ENCODE measurements at regions not wholly inside any gene's neighbourhood (a gene's known extent, or its start where the extent isn't known, plus 50 kb on each side); places are given as distances from the start of the nearest gene placed in this dataset.
"Not testable (repeated sequence)": the region's sequence is repeated elsewhere in the genome, so short reads cannot be mapped to it uniquely, and the experiment has no call there.

- TF ChIP-seq CTCF, POLR2AphosphoS5 (IDR thresholded peaks at IDR 0.05): not testable (repeated sequence)
Observed at GRCh38 chr3:90086297-90086696, 978.9 kb downstream of the EPHA3 start.

Measured in gastroesophageal sphincter (tissue), 3 donors.